H9 (cell line): ENCODE measurements at regions not wholly inside any gene's neighbourhood (a gene's known extent, or its start where the extent isn't known, plus 50 kb on each side); places are given as distances from the start of the nearest gene placed in this dataset.

Experiments used
- DNase-seq: peaks from one replicate; pipeline ENCODE4 v3.0.0-alpha.2; 2017
- H2AFZ ChIP-seq: one replicate; pipeline ENCODE4 v1.6.1; 2013; ENCODE audit warnings: mild to moderate bottlenecking, low read length, control low read depth, moderate library complexity
- H2AK5ac ChIP-seq: 2 replicates; pipeline ENCODE4 v1.6.1; 2013; ENCODE audit warnings: low read length, control low read depth, mixed read lengths; ENCODE audit not compliant: insufficient read length
- H2BK120ac ChIP-seq: one replicate; pipeline ENCODE4 v1.6.1; 2013; ENCODE audit warnings: low read depth, mild to moderate bottlenecking, low read length, control low read depth, inconsistent platforms; ENCODE audit not compliant: poor library complexity, severe bottlenecking
- H2BK12ac ChIP-seq: 2 replicates; pipeline ENCODE4 v1.6.1; 2013; ENCODE audit warnings: low read length, control low read depth, mixed read lengths, low read depth; ENCODE audit not compliant: insufficient read length
- H2BK15ac ChIP-seq: 2 replicates; pipeline ENCODE4 v1.6.1; 2013; ENCODE audit warnings: low read depth, low read length, control low read depth
- H2BK20ac ChIP-seq: one replicate; pipeline ENCODE4 v1.6.1; 2013; ENCODE audit warnings: low read depth, mild to moderate bottlenecking, low read length, control low read depth, inconsistent platforms; ENCODE audit not compliant: poor library complexity, severe bottlenecking
- H2BK5ac ChIP-seq: 2 replicates; pipeline ENCODE4 v1.6.1; 2013; ENCODE audit warnings: low read length, control low read depth, mixed read lengths; ENCODE audit not compliant: insufficient read length
- H3K14ac ChIP-seq: 2 replicates; pipeline ENCODE4 v1.6.1; 2013; ENCODE audit warnings: low read length, control low read depth; ENCODE audit not compliant: insufficient read depth
- H3K18ac ChIP-seq: 2 replicates; pipeline ENCODE4 v1.6.1; 2013; ENCODE audit warnings: low read depth, mild to moderate bottlenecking, mixed read lengths, low read length, control low read depth; ENCODE audit not compliant: insufficient read length
- H3K23ac ChIP-seq: 2 replicates; pipeline ENCODE4 v1.6.1; 2013; ENCODE audit warnings: low read length, control low read depth, mixed read lengths, low read depth; ENCODE audit not compliant: insufficient read length
- H3K23me2 ChIP-seq: 2 replicates; pipeline ENCODE4 v1.6.1; 2013; ENCODE audit warnings: low read depth, mild to moderate bottlenecking, mixed read lengths, low read length, control low read depth; ENCODE audit not compliant: insufficient read length, poor library complexity, severe bottlenecking
- H3K27ac ChIP-seq: 2 replicates; pipeline ENCODE4 v1.5.1; 2013; ENCODE audit warnings: low read length, control low read depth, mixed read lengths, low read depth; ENCODE audit not compliant: insufficient read length
- H3K27me3 ChIP-seq: 2 replicates; pipeline ENCODE4 v1.6.1; 2013; ENCODE audit warnings: low read length, control low read depth, inconsistent platforms; ENCODE audit not compliant: insufficient read depth
- H3K4ac ChIP-seq: 2 replicates; pipeline ENCODE4 v1.6.1; 2013; ENCODE audit warnings: low read depth, mild to moderate bottlenecking, control low read depth, inconsistent platforms, low read length, moderate library complexity
- H3K4me1 ChIP-seq: 2 replicates; pipeline ENCODE4 v1.6.1; 2013; ENCODE audit warnings: low read length, control low read depth, inconsistent platforms; ENCODE audit not compliant: insufficient read depth
- H3K4me2 ChIP-seq: 2 replicates; pipeline ENCODE4 v1.6.1; 2013; ENCODE audit warnings: low read length, control low read depth, mixed read lengths; ENCODE audit not compliant: insufficient read length, insufficient read depth
- H3K56ac ChIP-seq: 2 replicates; pipeline ENCODE4 v1.6.1; 2013; ENCODE audit warnings: low read depth, mild to moderate bottlenecking, mixed read lengths, low read length, control low read depth; ENCODE audit not compliant: insufficient read length
- H3K79me1 ChIP-seq: 2 replicates; pipeline ENCODE4 v1.6.1; 2013; ENCODE audit warnings: low read depth, mild to moderate bottlenecking, moderate library complexity, low read length, control low read depth, inconsistent platforms; ENCODE audit not compliant: insufficient read depth, poor library complexity, severe bottlenecking
- H3K79me2 ChIP-seq: 2 replicates; pipeline ENCODE4 v1.6.1; 2013; ENCODE audit warnings: low read length, control low read depth, inconsistent platforms; ENCODE audit not compliant: insufficient read depth
- H3K9ac ChIP-seq: 2 replicates; pipeline ENCODE4 v1.6.1; 2013; ENCODE audit warnings: low read length, control low read depth, mixed read lengths; ENCODE audit not compliant: insufficient read length; ENCODE audit errors: extremely low read depth
- H3K9me3 ChIP-seq: one replicate; pipeline ENCODE4 v1.6.1; 2013; ENCODE audit warnings: low read depth, low read length, inconsistent platforms; ENCODE audit not compliant: control insufficient read depth
- H3T11ph ChIP-seq: one replicate; pipeline ENCODE4 v1.6.1; 2013; ENCODE audit warnings: mild to moderate bottlenecking, low read length, control low read depth, inconsistent platforms
- H4K20me1 ChIP-seq: one replicate; pipeline ENCODE4 v1.6.1; 2013; ENCODE audit not compliant: control insufficient read depth, insufficient read length, insufficient read depth
- H4K5ac ChIP-seq: 2 replicates; pipeline ENCODE4 v1.6.1; 2013; ENCODE audit warnings: low read depth, mild to moderate bottlenecking, mixed read lengths, low read length, control low read depth; ENCODE audit not compliant: insufficient read length
- H4K8ac ChIP-seq: replicated peaks from 2 replicates; pipeline ENCODE4 v1.6.1; 2013; ENCODE audit warnings: low read length, control low read depth, mixed read lengths, low read depth; ENCODE audit not compliant: insufficient read length
- H4K91ac ChIP-seq: 2 replicates; pipeline ENCODE4 v1.6.1; 2013; ENCODE audit warnings: low read depth, mild to moderate bottlenecking, moderate library complexity, mixed read lengths, low read length, control low read depth; ENCODE audit not compliant: insufficient read length
- H3K27ac Mint-ChIP-seq, 3 experiments: 2 replicates in 2 of 3; 3 replicates in 1 of 3; pipeline ENCODE4 v1.8.0; 2020 to 2021; ENCODE audit warnings: mixed read lengths in 3 of 3, mild to moderate bottlenecking in 1 of 3, moderate library complexity in 1 of 3
- H3K27me3 Mint-ChIP-seq: 2 replicates; pipeline ENCODE4 v1.8.0; 2021; ENCODE audit warnings: low read depth, mild to moderate bottlenecking, moderate library complexity, mixed read lengths
- H3K36me3 Mint-ChIP-seq, 3 experiments: 2 replicates in 2 of 3; 3 replicates in 1 of 3; pipeline ENCODE4 v1.8.0; 2020 to 2021; ENCODE audit warnings: low read depth in 3 of 3, mixed read lengths in 3 of 3; ENCODE audit not compliant: insufficient read depth in 1 of 3
- H3K4me1 Mint-ChIP-seq, 2 experiments: 2 replicates each; pipeline ENCODE4 v1.8.0; 2020; ENCODE audit warnings: mixed read lengths in 2 of 2
- H3K4me3 Mint-ChIP-seq, 2 experiments: 2 replicates in 1 of 2; 3 replicates in 1 of 2; pipeline ENCODE4 v1.8.0; 2020 to 2021; ENCODE audit warnings: mild to moderate bottlenecking in 2 of 2, mixed read lengths in 2 of 2, moderate library complexity in 1 of 2
- H3K9me3 Mint-ChIP-seq, 2 experiments: 2 replicates in 1 of 2; 3 replicates in 1 of 2; pipeline ENCODE4 v1.8.0; 2020; ENCODE audit warnings: mild to moderate bottlenecking in 2 of 2, mixed read lengths in 2 of 2, moderate library complexity in 1 of 2
- CTCF ChIP-seq: fragments of 200-600 bp; sonication (generic); conservative IDR thresholded peaks from 3 replicates; pipeline ENCODE4 v1.8.0; 2021; ENCODE audit warnings: antibody characterized with exemption, mild to moderate bottlenecking
- WGBS: extraction: QIAGEN DNeasy Blood & Tissue Kit; methylation state at CpG from one replicate; pipeline ENCODE4 v1.1.7; 2013; ENCODE audit warnings: missing lambda C conversion rate, low lambda C conversion rate, mixed read lengths; ENCODE audit not compliant: insufficient read length; ENCODE audit errors: extremely low coverage; 5-methylcytosine and 5-hydroxymethylcytosine counted together

DNA sequence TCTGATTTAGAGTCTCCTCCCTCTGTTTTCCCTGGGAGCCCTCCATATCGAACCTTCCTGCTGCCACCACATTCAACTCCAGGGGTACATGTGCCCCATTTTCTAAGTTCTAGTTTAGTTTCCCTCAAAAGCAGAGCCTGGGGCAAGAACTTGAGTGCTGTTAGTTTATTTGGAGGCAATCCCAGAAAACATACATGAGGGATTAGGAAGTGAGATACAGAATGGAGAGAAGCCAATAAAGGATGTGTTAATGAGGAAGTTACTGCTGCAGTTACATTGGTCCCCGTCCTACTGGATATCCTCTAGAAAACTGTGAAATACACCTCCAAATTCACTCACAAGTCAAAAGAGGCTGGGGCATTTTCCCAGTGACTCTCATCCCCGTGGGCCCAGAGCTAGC, 159.4 kb upstream of the SMARCA2 start:
- no peak overlapping the region for H3K4me2 ChIP-seq
- H3K14ac ChIP-seq, result no peak overlapping the region
- H2BK20ac ChIP-seq, result no peak overlapping the region
- H2BK12ac ChIP-seq, result no peak overlapping the region
- TF ChIP-seq CTCF, result no peak
- Mint-ChIP-seq H3K27me3 (peaks cover 6% of the 10 kb centered on the region), H3K4me3 (no peak overlapping the region), H3K36me3 (peaks cover 0 to 2% (median 0%) of the 10 kb centered on the region in 3 experiments; a peak in 3 of 7 replicates), H3K9me3 (peaks cover 17 to 21% of the 10 kb centered on the region in 2 experiments), H3K27ac (no peak overlapping the region), H3K4me1 (no peaks in the 10 kb centered on the region)
- no CpG with 5 or more reads among the region's 3 CpGs for WGBS
- H4K8ac ChIP-seq, result no peak overlapping the region
- H3K9ac ChIP-seq, result no peak overlapping the region
- H3K56ac ChIP-seq, result no peak overlapping the region
- no peaks in the 10 kb centered on the region for H3K79me2 ChIP-seq
- no peaks in the 10 kb centered on the region for H3K4me1 ChIP-seq
- H3K9me3 ChIP-seq, result no peaks in the 10 kb centered on the region
- no peak overlapping the region for H4K5ac ChIP-seq
- H3K4ac ChIP-seq, result no peak overlapping the region
- H2BK5ac ChIP-seq, result no peak overlapping the region
- no peak overlapping the region for H2AFZ ChIP-seq
- no peak overlapping the region for H2BK120ac ChIP-seq
- H2BK15ac ChIP-seq, result no peak overlapping the region
- DNase-seq, result no peak
- H3K23ac ChIP-seq, result no peak overlapping the region
- H4K91ac ChIP-seq, result no peak overlapping the region
- H2AK5ac ChIP-seq, result no peak overlapping the region
- H3K23me2 ChIP-seq, result no peaks in the 10 kb centered on the region
- no peaks in the 10 kb centered on the region for H3K27me3 ChIP-seq
- H3K27ac ChIP-seq, result no peak overlapping the region
- H3T11ph ChIP-seq, result no peak overlapping the region
- H4K20me1 ChIP-seq, result no peaks in the 10 kb centered on the region
- no peaks in the 10 kb centered on the region for H3K79me1 ChIP-seq
- no peak overlapping the region for H3K18ac ChIP-seq
